OCI-M1 (cell line): ENCODE measurements at regions not wholly inside any gene's neighbourhood (a gene's known extent, or its start where the extent isn't known, plus 50 kb on each side); places are given as distances from the start of the nearest gene placed in this dataset.
"Not testable (repeated sequence)": the region's sequence is repeated elsewhere in the genome, so short reads cannot be mapped to it uniquely, and the experiment has no call there.

Experiments used
- DNase-seq: peaks from one replicate; lab custom pipeline; 2025; lab: John Stamatoyannopoulos, UW

GRCh38 chr5:90338712-90339372 lies 70.7 kb downstream of the CETN3 start:
- DNase-seq = no peak

- no peak for DNase-seq
Observed at GRCh38 chr5:90337449-90338052, 72.0 kb downstream of the CETN3 start.

- DNase-seq = no peak
Observed at GRCh38 chr5:90336752-90337151, 72.8 kb downstream of the CETN3 start.

- no peak for DNase-seq
Observed at GRCh38 chr5:90334741-90335140, 74.8 kb downstream of the CETN3 start.

- DNase-seq = no peak
Observed at GRCh38 chr5:90329911-90330310, 79.6 kb downstream of the CETN3 start.

GRCh38 chr5:90326995-90327394 lies 82.6 kb downstream of the CETN3 start:
- no peak for DNase-seq

- DNase-seq = no peak
Observed at GRCh38 chr5:90325093-90325492, 84.5 kb downstream of the CETN3 start.

GRCh38 chr5:90320348-90320747 lies 89.2 kb downstream of the CETN3 start:
- not testable (repeated sequence) for DNase-seq

GRCh38 chr5:90312027-90312426 lies 97.5 kb downstream of the CETN3 start:
- DNase-seq = no peak

- DNase-seq = no peak
Observed at GRCh38 chr5:90311401-90311800, 98.2 kb downstream of the CETN3 start.

- no peak for DNase-seq
Observed at GRCh38 chr5:90308787-90309585, 100.6 kb downstream of the CETN3 start.

- no peak for DNase-seq
Observed at GRCh38 chr5:90307782-90308181, 101.8 kb downstream of the CETN3 start.

GRCh38 chr5:90307322-90307721 lies 102.2 kb downstream of the CETN3 start:
- DNase-seq = no peak

- DNase-seq = no peak
Observed at GRCh38 chr5:90306613-90307012, 102.9 kb downstream of the CETN3 start.

- DNase-seq = no peak
Observed at GRCh38 chr5:90305041-90305720, 104.4 kb downstream of the CETN3 start.

- DNase-seq = no peak
Observed at GRCh38 chr5:90301248-90301647, 108.3 kb downstream of the CETN3 start.

GRCh38 chr5:90297045-90297764 lies 112.4 kb downstream of the CETN3 start:
- no peak for DNase-seq

- DNase-seq = no peak
Observed at GRCh38 chr5:90294604-90295003, 115.0 kb downstream of the CETN3 start.

GRCh38 chr5:90293931-90294330 lies 115.6 kb downstream of the CETN3 start:
- DNase-seq = no peak

GRCh38 chr5:90290648-90291047 lies 118.9 kb downstream of the CETN3 start:
- DNase-seq = no peak

- peak; percentile 28 for DNase-seq
Observed at GRCh38 chr5:90289837-90290236, 119.7 kb downstream of the CETN3 start.

GRCh38 chr5:90287036-90287435 lies 122.5 kb downstream of the CETN3 start:
- DNase-seq = no peak
